Endothelial cell (in vitro differentiated cells): ENCODE measurements at regions not wholly inside any gene's neighbourhood (a gene's known extent, or its start where the extent isn't known, plus 50 kb on each side); places are given as distances from the start of the nearest gene placed in this dataset.

ENCODE experiments used
- DNase-seq: peaks from one replicate; pipeline ENCODE4 v3.0.0; 2021; ENCODE audit warnings: low spot score
- H3K27ac Mint-ChIP-seq: one replicate; pipeline ENCODE4 v1.8.0; 2021; ENCODE audit warnings: mixed read lengths, inconsistent platforms; ENCODE audit not compliant: unreplicated experiment
- H3K27me3 Mint-ChIP-seq: one replicate; pipeline ENCODE4 v1.8.0; 2021; ENCODE audit warnings: mild to moderate bottlenecking, moderate library complexity, mixed read lengths, inconsistent platforms; ENCODE audit not compliant: unreplicated experiment
- H3K36me3 Mint-ChIP-seq: one replicate; pipeline ENCODE4 v1.8.0; 2021; ENCODE audit warnings: mild to moderate bottlenecking, low read depth, mixed read lengths, inconsistent platforms; ENCODE audit not compliant: unreplicated experiment
- H3K4me1 Mint-ChIP-seq: one replicate; pipeline ENCODE4 v1.8.0; 2021; ENCODE audit warnings: mild to moderate bottlenecking, mixed read lengths, inconsistent platforms; ENCODE audit not compliant: unreplicated experiment
- H3K4me3 Mint-ChIP-seq: one replicate; pipeline ENCODE4 v1.8.0; 2021; ENCODE audit warnings: mild to moderate bottlenecking, mixed read lengths, inconsistent platforms; ENCODE audit not compliant: unreplicated experiment
- H3K9me3 Mint-ChIP-seq: one replicate; pipeline ENCODE4 v1.8.0; 2021; ENCODE audit warnings: mixed read lengths, inconsistent platforms; ENCODE audit not compliant: unreplicated experiment
- TF ChIP-seq, protein P1 (sequence below): fragments of 200-600 bp; sonication (generic); IDR thresholded peaks from one replicate; pipeline ENCODE4 v1.5.0; 2021; ENCODE audit warnings: antibody characterized with exemption; ENCODE audit not compliant: unreplicated experiment

DNA sequence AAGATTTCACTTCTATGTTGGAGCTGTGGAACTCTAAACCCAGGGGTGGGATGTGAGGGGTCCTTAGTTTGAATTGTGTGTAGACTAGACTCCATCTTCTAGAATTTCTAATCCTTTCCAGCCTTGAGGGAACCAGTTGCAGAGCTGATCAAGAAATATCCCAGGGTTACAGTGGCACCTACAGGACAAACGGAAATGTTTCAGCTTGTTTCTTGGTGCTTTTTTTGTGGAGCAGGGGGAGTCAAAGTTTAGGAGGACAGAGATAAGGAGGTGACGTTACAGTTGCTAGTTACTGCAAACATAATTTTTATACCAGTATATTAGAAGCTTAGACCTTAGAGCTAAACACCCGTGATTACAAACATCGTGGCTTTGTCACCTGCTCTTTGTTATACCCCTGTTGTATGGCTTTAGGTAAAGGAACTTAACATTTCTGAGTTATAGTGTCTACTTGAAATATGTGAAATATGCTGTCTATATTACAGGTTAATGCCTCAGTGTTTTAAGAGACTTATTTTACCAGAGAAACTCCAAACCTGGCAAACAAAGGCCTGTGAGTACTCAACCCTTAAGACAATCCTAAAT is 84.5 kb upstream of the DYNC1I1 start:
- Mint-ChIP-seq H3K27ac (no peak overlapping the region), H3K4me1 (peaks cover 6% of the 10 kb centered on the region), H3K36me3 (no peaks in the 10 kb centered on the region), H3K9me3 (no peaks in the 10 kb centered on the region), H3K27me3 (no peaks in the 10 kb centered on the region), H3K4me3 (no peak overlapping the region)
- peak; percentile 40 for DNase-seq
- TF ChIP-seq, protein P1, sequence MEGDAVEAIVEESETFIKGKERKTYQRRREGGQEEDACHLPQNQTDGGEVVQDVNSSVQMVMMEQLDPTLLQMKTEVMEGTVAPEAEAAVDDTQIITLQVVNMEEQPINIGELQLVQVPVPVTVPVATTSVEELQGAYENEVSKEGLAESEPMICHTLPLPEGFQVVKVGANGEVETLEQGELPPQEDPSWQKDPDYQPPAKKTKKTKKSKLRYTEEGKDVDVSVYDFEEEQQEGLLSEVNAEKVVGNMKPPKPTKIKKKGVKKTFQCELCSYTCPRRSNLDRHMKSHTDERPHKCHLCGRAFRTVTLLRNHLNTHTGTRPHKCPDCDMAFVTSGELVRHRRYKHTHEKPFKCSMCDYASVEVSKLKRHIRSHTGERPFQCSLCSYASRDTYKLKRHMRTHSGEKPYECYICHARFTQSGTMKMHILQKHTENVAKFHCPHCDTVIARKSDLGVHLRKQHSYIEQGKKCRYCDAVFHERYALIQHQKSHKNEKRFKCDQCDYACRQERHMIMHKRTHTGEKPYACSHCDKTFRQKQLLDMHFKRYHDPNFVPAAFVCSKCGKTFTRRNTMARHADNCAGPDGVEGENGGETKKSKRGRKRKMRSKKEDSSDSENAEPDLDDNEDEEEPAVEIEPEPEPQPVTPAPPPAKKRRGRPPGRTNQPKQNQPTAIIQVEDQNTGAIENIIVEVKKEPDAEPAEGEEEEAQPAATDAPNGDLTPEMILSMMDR: peak; percentile 37

GRCh38 chr7:95686109-95686508 is 86.2 kb upstream of the DYNC1I1 start:
- no peaks in the 10 kb centered on the region for H3K9me3 Mint-ChIP-seq
- H3K36me3 Mint-ChIP-seq: no peaks in the 10 kb centered on the region
- H3K4me1 Mint-ChIP-seq: peaks cover 6% of the 10 kb centered on the region
- H3K4me3 Mint-ChIP-seq: no peak overlapping the region
- DNase-seq: peak; percentile 34
- TF ChIP-seq, protein P1: no peak
- no peaks in the 10 kb centered on the region for H3K27me3 Mint-ChIP-seq
- no peak overlapping the region for H3K27ac Mint-ChIP-seq

DNA sequence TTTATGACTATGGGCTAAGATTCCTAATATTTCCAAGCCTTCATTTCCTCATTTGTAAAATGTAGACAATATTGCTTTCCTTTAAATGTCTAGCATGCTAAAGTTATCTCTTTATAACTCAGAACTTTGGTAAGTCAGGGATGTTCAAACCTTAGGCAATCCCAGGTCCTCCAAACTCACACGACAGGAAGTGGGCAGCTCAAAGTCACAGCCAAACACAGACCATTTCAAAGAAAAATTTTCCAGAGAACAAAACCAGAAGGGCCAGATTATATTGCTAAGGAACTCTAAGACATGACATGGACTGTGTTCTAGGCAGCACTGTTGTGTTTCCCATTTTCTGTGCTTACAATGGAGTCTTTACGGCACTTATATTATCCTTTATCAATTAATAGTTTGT is 87.8 kb upstream of the DYNC1I1 start:
- Mint-ChIP-seq H3K27ac (no peak overlapping the region), H3K27me3 (no peaks in the 10 kb centered on the region), H3K4me1 (no peaks in the 10 kb centered on the region), H3K4me3 (no peak overlapping the region), H3K36me3 (no peaks in the 10 kb centered on the region), H3K9me3 (no peaks in the 10 kb centered on the region)
- TF ChIP-seq, protein P1: no peak
- no peak for DNase-seq

DNA sequence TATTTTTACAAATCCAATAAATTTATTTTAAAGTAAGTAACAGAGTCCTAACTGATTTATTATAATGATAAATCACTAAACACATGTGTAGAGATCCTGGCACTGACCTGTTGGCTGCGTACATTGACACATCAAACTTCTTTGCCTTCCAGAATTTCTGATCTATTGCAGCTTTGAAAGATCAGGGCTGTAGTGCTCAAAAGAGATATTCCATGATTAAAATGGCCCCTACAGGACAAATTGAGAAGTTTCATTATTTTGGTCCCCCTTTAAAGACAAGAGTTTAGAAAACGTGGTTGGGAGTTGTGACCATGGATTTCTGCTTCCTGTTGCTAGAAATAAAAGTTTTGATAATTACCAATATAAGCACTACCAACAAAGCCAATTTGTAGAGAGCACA is 87.7 kb upstream of the PDK4 start:
- TF ChIP-seq, protein P1: peak; percentile 77
- H3K27me3 Mint-ChIP-seq: peaks cover 2% of the 10 kb centered on the region

DNA sequence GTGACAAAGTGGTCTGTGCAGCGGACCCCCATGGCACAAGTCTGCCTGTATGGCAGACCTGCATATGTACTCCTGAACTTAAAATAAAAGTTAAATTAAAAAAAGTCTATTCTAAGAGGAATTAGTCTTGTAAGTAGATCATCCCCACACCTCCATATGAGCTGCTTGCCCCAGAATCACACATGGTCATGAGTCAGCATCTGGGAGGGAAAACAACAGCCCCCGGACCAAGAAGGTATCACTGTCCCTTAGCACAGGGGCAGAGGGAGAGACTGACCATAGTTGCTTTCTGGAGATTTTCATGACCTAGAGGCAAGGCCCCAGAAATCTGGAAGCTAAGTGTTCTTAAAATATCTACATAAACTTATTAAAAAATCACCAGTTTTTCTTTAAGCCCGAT is 86.6 kb upstream of the PDK4 start:
- H3K9me3 Mint-ChIP-seq: no peaks in the 10 kb centered on the region
- no peak overlapping the region for H3K4me3 Mint-ChIP-seq
- H3K27me3 Mint-ChIP-seq: peaks cover 2% of the 10 kb centered on the region
- no peaks in the 10 kb centered on the region for H3K36me3 Mint-ChIP-seq
- no peak for DNase-seq
- TF ChIP-seq, protein P1: no peak
- no peaks in the 10 kb centered on the region for H3K4me1 Mint-ChIP-seq
- no peak overlapping the region for H3K27ac Mint-ChIP-seq

More for the DNA sequence above, 87.7 kb upstream of the PDK4 start:
- no peaks in the 10 kb centered on the region for H3K4me1 Mint-ChIP-seq
- no peak overlapping the region for H3K27ac Mint-ChIP-seq
- H3K9me3 Mint-ChIP-seq: no peaks in the 10 kb centered on the region
- H3K4me3 Mint-ChIP-seq: no peak overlapping the region
- no peak for DNase-seq
- H3K36me3 Mint-ChIP-seq: no peaks in the 10 kb centered on the region
